MM.1S (cell line): ENCODE measurements at regions not wholly inside any gene's neighbourhood (a gene's known extent, or its start where the extent isn't known, plus 50 kb on each side); places are given as distances from the start of the nearest gene placed in this dataset.

Source experiments
- CTCF ChIP-seq: fragments of 300-600 bp; sonication (generic); IDR thresholded peaks from 2 replicates; pipeline ENCODE4 v1.5.1; 2016; ENCODE audit warnings: antibody characterized with exemption, low read length, mixed read lengths
- EZH2 ChIP-seq: fragments of 300-600 bp; sonication (generic); optimal IDR thresholded peaks from 2 replicates; pipeline ENCODE3; 2017; ENCODE audit warnings: low read depth, mild to moderate bottlenecking, antibody characterized with exemption, low read length, mixed read lengths
- EZH2phosphoT487 ChIP-seq: fragments of 300-600 bp; sonication (generic); IDR thresholded peaks from 2 replicates; pipeline ENCODE4 v1.6.1; 2018; ENCODE audit warnings: antibody characterized with exemption, low read length

GRCh38 chrX:8869812-8870211 is 68.6 kb upstream of the FAM9A start:
- no peak for TF ChIP-seq CTCF
- no peak for TF ChIP-seq EZH2
- no peak for TF ChIP-seq EZH2phosphoT487
